Right atrium auricular region (tissue), 2 donors: ENCODE measurements at regions not wholly inside any gene's neighbourhood (a gene's known extent, or its start where the extent isn't known, plus 50 kb on each side); places are given as distances from the start of the nearest gene placed in this dataset.

Experiments used
- DNase-seq: peaks from one replicate; pipeline ENCODE4 v3.0.0-alpha.2; 2019; ENCODE audit warnings: low spot score
- H3K27ac ChIP-seq, 2 donors: fragments of 200-600 bp; sonication (generic); 1 replicate in 1 of 2; 2 replicates in 1 of 2; pipeline ENCODE4 v1.5.1; 2016 to 2019
- H3K27me3 ChIP-seq, 2 donors: fragments of 200-600 bp; sonication (generic); one replicate each; pipeline versions ENCODE4 v1.5.1 to v1.6.0; 2017 to 2019
- H3K36me3 ChIP-seq: fragments of 200-600 bp; sonication (generic); one replicate; pipeline ENCODE4 v1.5.1; 2016
- H3K4me1 ChIP-seq, 2 donors: fragments of 200-600 bp; sonication (generic); one replicate each; pipeline versions ENCODE4 v1.5.1 to v1.6.0; 2017 to 2019
- H3K4me3 ChIP-seq, 2 donors: fragments of 200-600 bp; sonication (generic); 1 replicate in 1 of 2; 2 replicates in 1 of 2; pipeline ENCODE4 v1.5.1; 2017 to 2019; ENCODE audit warnings: mild to moderate bottlenecking in 1 of 2, moderate library complexity in 1 of 2
- H3K9me3 ChIP-seq, 2 donors: fragments of 200-600 bp; sonication (generic); one replicate each; pipeline ENCODE4 v1.5.1; 2019
- CTCF ChIP-seq, 2 donors: fragments of 200-600 bp; sonication (generic); IDR thresholded peaks; one replicate each; pipeline ENCODE4 v1.5.1; 2019; ENCODE audit warnings: antibody characterized with exemption in 2 of 2

- TF ChIP-seq CTCF (IDR thresholded peaks at IDR 0.05): no peak
Observed at GRCh38 chr7:115831371-115831770, 199.2 kb downstream of the TFEC start.

GRCh38 chr7:115827305-115828045 is 203.1 kb downstream of the TFEC start:
- TF ChIP-seq CTCF (IDR thresholded peaks at IDR 0.05): no peak

More at GRCh38 chr7:115831371-115831770, 199.2 kb downstream of the TFEC start:
- no peak overlapping the region for H3K4me3 ChIP-seq
- no peak overlapping the region for H3K27ac ChIP-seq
- no peaks in the 10 kb centered on the region for H3K36me3 ChIP-seq
- no peaks in the 10 kb centered on the region for H3K4me1 ChIP-seq
- no peaks in the 10 kb centered on the region for H3K27me3 ChIP-seq
- no peak for DNase-seq
- no peaks in the 10 kb centered on the region for H3K9me3 ChIP-seq

GRCh38 chr7:115825456-115826115 is 205.0 kb downstream of the TFEC start:
- Histone ChIP-seq H3K4me3 (no peak overlapping the region), H3K4me1 (no peaks in the 10 kb centered on the region), H3K27me3 (no peaks in the 10 kb centered on the region), H3K9me3 (no peaks in the 10 kb centered on the region), H3K36me3 (no peaks in the 10 kb centered on the region), H3K27ac (no peak overlapping the region)
- TF ChIP-seq CTCF (IDR thresholded peaks at IDR 0.05): no peak
- DNase-seq: no peak

More at GRCh38 chr7:115827305-115828045, 203.1 kb downstream of the TFEC start:
- Histone ChIP-seq H3K36me3 (no peaks in the 10 kb centered on the region), H3K4me1 (no peaks in the 10 kb centered on the region), H3K27ac (no peak overlapping the region), H3K4me3 (no peak overlapping the region), H3K9me3 (no peaks in the 10 kb centered on the region), H3K27me3 (no peaks in the 10 kb centered on the region)
- no peak for DNase-seq

GRCh38 chr7:115822801-115823200 is 207.8 kb downstream of the TFEC start:
- Histone ChIP-seq H3K4me3 (no peak overlapping the region), H3K36me3 (no peaks in the 10 kb centered on the region), H3K27me3 (no peaks in the 10 kb centered on the region), H3K27ac (no peak overlapping the region), H3K9me3 (no peaks in the 10 kb centered on the region), H3K4me1 (no peaks in the 10 kb centered on the region)
- no peak for DNase-seq
- no peak for TF ChIP-seq CTCF (IDR thresholded peaks at IDR 0.05)

GRCh38 chr7:115822380-115822779 is 208.2 kb downstream of the TFEC start:
- Histone ChIP-seq H3K36me3 (no peaks in the 10 kb centered on the region), H3K9me3 (no peaks in the 10 kb centered on the region), H3K4me1 (no peaks in the 10 kb centered on the region), H3K27ac (no peak overlapping the region), H3K27me3 (no peaks in the 10 kb centered on the region), H3K4me3 (no peak overlapping the region)
- no peak for DNase-seq
- TF ChIP-seq CTCF (IDR thresholded peaks at IDR 0.05): no peak
